Suprapubic skin (tissue), 4 donors: ENCODE measurements at regions not wholly inside any gene's neighbourhood (a gene's known extent, or its start where the extent isn't known, plus 50 kb on each side); places are given as distances from the start of the nearest gene placed in this dataset.

Source experiments
- POLR2A ChIP-seq, 2 donors: fragments of 450-650 bp; IDR thresholded peaks; one replicate each; pipeline ENCODE4 v1.6.1; 2017; ENCODE audit warnings: antibody characterized with exemption in 2 of 2, mild to moderate bottlenecking in 2 of 2, moderate library complexity in 2 of 2
- POLR2AphosphoS5 ChIP-seq, 3 donors: sonication (generic); formaldehyde crosslinking; IDR thresholded peaks; one replicate each; pipeline ENCODE4 v1.6.1; 2017; ENCODE audit warnings: antibody characterized with exemption in 3 of 3
- TF ChIP-seq, protein P1 (sequence below), 2 donors: fragments of 200-600 bp in 1 of 2; fragments of 450-650 bp in 1 of 2; sonication (generic) in 1 of 2; IDR thresholded peaks; one replicate each; pipeline ENCODE4 v1.5.1; 2016 to 2019; ENCODE audit warnings: antibody characterized with exemption in 2 of 2, mild to moderate bottlenecking in 1 of 2, moderate library complexity in 1 of 2

DNA sequence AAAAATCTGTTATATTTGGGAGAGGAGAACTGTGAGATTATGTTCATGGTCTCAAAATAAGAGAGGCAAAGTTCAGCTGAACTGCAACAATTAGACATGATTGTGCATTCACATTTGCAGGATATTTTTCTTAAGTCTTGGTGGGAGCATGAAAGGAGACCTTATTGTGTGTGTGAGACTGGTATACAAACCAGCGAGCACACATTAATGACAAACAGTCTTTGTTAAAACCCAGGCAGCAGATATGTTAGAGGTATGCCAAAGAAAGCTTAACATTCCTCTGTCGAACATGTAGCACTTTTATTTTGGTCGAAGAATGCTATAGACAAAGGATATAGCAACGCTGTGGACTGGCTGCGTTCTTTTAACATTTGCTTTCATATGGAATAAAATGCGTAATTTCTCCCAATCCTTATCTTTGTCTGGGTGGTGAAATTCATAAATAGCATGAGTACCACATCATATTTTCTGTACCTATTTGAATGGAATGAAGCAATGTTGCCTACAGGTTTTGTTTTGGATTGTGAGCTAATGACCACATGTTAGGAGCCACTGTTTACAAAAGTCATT lies 88.4 kb downstream of the ICOS start:
- no peak for TF ChIP-seq POLR2AphosphoS5 (IDR thresholded peaks at IDR 0.05)
- TF ChIP-seq, protein P1, sequence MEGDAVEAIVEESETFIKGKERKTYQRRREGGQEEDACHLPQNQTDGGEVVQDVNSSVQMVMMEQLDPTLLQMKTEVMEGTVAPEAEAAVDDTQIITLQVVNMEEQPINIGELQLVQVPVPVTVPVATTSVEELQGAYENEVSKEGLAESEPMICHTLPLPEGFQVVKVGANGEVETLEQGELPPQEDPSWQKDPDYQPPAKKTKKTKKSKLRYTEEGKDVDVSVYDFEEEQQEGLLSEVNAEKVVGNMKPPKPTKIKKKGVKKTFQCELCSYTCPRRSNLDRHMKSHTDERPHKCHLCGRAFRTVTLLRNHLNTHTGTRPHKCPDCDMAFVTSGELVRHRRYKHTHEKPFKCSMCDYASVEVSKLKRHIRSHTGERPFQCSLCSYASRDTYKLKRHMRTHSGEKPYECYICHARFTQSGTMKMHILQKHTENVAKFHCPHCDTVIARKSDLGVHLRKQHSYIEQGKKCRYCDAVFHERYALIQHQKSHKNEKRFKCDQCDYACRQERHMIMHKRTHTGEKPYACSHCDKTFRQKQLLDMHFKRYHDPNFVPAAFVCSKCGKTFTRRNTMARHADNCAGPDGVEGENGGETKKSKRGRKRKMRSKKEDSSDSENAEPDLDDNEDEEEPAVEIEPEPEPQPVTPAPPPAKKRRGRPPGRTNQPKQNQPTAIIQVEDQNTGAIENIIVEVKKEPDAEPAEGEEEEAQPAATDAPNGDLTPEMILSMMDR (IDR thresholded peaks at IDR 0.05), result no peak
- no peak for TF ChIP-seq POLR2A (IDR thresholded peaks at IDR 0.05)
